Neuronal stem cell (in vitro differentiated cells): ENCODE measurements at regions not wholly inside any gene's neighbourhood (a gene's known extent, or its start where the extent isn't known, plus 50 kb on each side); places are given as distances from the start of the nearest gene placed in this dataset.

Source experiments
- DNase-seq: peaks from one replicate; pipeline ENCODE4 v3.0.0-alpha.2; 2013; ENCODE audit warnings: low spot score
- H2AFZ ChIP-seq: one replicate; pipeline ENCODE4 v1.6.1; 2013; ENCODE audit warnings: mild to moderate bottlenecking, low read length, inconsistent platforms
- H2AK5ac ChIP-seq: 2 replicates; pipeline ENCODE4 v1.6.1; 2013; ENCODE audit warnings: low read depth, mild to moderate bottlenecking, inconsistent platforms, low read length, moderate library complexity, mixed read lengths
- H2BK120ac ChIP-seq: 2 replicates; pipeline ENCODE4 v1.6.1; 2013; ENCODE audit warnings: low read depth, mild to moderate bottlenecking, inconsistent platforms, low read length, moderate library complexity, mixed read lengths
- H2BK12ac ChIP-seq: one replicate; pipeline ENCODE4 v1.6.1; 2013; ENCODE audit warnings: low read length, inconsistent platforms
- H2BK15ac ChIP-seq: 2 replicates; pipeline ENCODE4 v1.6.1; 2013; ENCODE audit warnings: mild to moderate bottlenecking, low read length, inconsistent platforms, mixed read lengths
- H2BK5ac ChIP-seq: one replicate; pipeline ENCODE4 v1.6.1; 2013; ENCODE audit warnings: inconsistent platforms, mild to moderate bottlenecking, low read length, moderate library complexity
- H3K14ac ChIP-seq: one replicate; pipeline ENCODE4 v1.6.1; 2013; ENCODE audit warnings: low read length, inconsistent platforms
- H3K18ac ChIP-seq: 2 replicates; pipeline ENCODE4 v1.6.1; 2013; ENCODE audit warnings: low read length, inconsistent platforms
- H3K23ac ChIP-seq: 2 replicates; pipeline ENCODE4 v1.6.1; 2013; ENCODE audit warnings: low read depth, mild to moderate bottlenecking, mixed read lengths, low read length, inconsistent platforms; ENCODE audit not compliant: poor library complexity
- H3K27ac ChIP-seq: replicated peaks from 3 replicates; pipeline ENCODE4 v1.5.1; 2013; ENCODE audit warnings: low read length, inconsistent platforms
- H3K27me3 ChIP-seq, 3 experiments: 2 replicates each; pipeline ENCODE4 v1.6.1; 2013; ENCODE audit warnings: low read length in 3 of 3, mild to moderate bottlenecking in 2 of 3, inconsistent platforms in 1 of 3, low read depth in 1 of 3, mixed read lengths in 1 of 3, moderate library complexity in 1 of 3; ENCODE audit not compliant: control insufficient read depth in 3 of 3, insufficient read depth in 3 of 3
- H3K36me3 ChIP-seq, 2 donors: replicated peaks in 1 of 2; 2 replicates each; pipeline ENCODE4 v1.6.1; 2013; ENCODE audit warnings: low read length in 2 of 2; ENCODE audit not compliant: control insufficient read depth in 2 of 2, insufficient read depth in 2 of 2
- H3K4ac ChIP-seq: 2 replicates; pipeline ENCODE4 v1.6.1; 2013; ENCODE audit warnings: inconsistent platforms, mild to moderate bottlenecking, low read length, moderate library complexity
- H3K4me1 ChIP-seq, 2 donors: 1 replicate in 1 of 2; 2 replicates in 1 of 2; pipeline ENCODE4 v1.6.1; 2013; ENCODE audit warnings: low read length in 2 of 2, low read depth in 1 of 2; ENCODE audit not compliant: control insufficient read depth in 2 of 2, insufficient read depth in 1 of 2
- H3K4me2 ChIP-seq: one replicate; pipeline ENCODE4 v1.6.1; 2013; ENCODE audit warnings: mild to moderate bottlenecking, low read length, inconsistent platforms; ENCODE audit not compliant: insufficient read depth, poor library complexity, severe bottlenecking
- H3K4me3 ChIP-seq, 2 donors: 2 replicates each; pipeline ENCODE4 v1.5.1; 2013; ENCODE audit warnings: low read length in 2 of 2, mild to moderate bottlenecking in 2 of 2, inconsistent platforms in 1 of 2, moderate library complexity in 1 of 2
- H3K79me1 ChIP-seq: one replicate; pipeline ENCODE4 v1.6.1; 2013; ENCODE audit warnings: low read depth, mild to moderate bottlenecking, inconsistent platforms, low read length, moderate library complexity
- H3K9ac ChIP-seq: one replicate; pipeline ENCODE4 v1.6.1; 2013; ENCODE audit warnings: mild to moderate bottlenecking, low read depth, low read length, inconsistent platforms; ENCODE audit not compliant: poor library complexity
- H3K9me3 ChIP-seq, 2 donors: replicated peaks in 1 of 2; 2 replicates each; pipeline versions ENCODE3 to v1.6.1; 2013; ENCODE audit warnings: low read length in 2 of 2, mild to moderate bottlenecking in 2 of 2, inconsistent platforms in 1 of 2, low read depth in 1 of 2, mixed read lengths in 1 of 2, moderate library complexity in 1 of 2; ENCODE audit not compliant: control insufficient read depth in 2 of 2, insufficient read depth in 1 of 2
- H4K8ac ChIP-seq: one replicate; pipeline ENCODE4 v1.6.1; 2013; ENCODE audit warnings: low read depth, mild to moderate bottlenecking, inconsistent platforms, low read length, moderate library complexity
- H4K91ac ChIP-seq: one replicate; pipeline ENCODE4 v1.6.1; 2013; ENCODE audit warnings: low read length, low read depth, mild to moderate bottlenecking, inconsistent platforms; ENCODE audit not compliant: poor library complexity
- WGBS, 2 donors: extraction: QIAGEN DNeasy Blood & Tissue Kit; methylation state at CpG; one replicate each; pipeline ENCODE4 v1.1.7; 2013; ENCODE audit warnings: missing lambda C conversion rate in 2 of 2, mixed read lengths in 1 of 2; ENCODE audit not compliant: insufficient read length in 2 of 2, insufficient replicate concordance in 1 of 2; ENCODE audit errors: extremely low coverage in 2 of 2; 5-methylcytosine and 5-hydroxymethylcytosine counted together

DNA sequence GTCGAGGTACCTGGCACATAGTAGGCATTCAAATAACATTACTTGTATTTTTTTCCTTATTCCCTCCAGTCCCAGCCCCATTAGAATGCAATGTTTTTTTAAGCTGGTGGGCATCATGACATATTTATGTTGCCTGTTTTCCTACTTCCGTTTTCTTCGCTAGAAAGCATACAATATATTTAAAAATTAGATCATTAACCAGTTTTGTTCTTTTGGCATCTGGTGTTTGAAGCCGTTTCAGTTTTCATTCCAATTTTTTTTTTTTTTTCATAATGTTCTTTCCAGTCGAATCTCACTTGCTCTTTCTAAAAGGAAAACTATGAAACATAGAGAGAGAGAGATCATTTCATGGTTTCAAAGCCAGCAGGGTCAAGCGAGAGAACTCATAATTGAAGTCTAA, 228.3 kb upstream of the C9orf72 start:
- no peaks in the 10 kb centered on the region for H3K4me1 ChIP-seq
- H2BK12ac ChIP-seq = no peak overlapping the region
- H2BK15ac ChIP-seq = no peak overlapping the region
- H4K91ac ChIP-seq = no peak overlapping the region
- no peak overlapping the region for H3K9ac ChIP-seq
- no peak overlapping the region for H3K23ac ChIP-seq
- no peaks in the 10 kb centered on the region for H3K9me3 ChIP-seq
- no peak overlapping the region for H3K4me3 ChIP-seq
- H3K27ac ChIP-seq = no peak overlapping the region
- no peaks in the 10 kb centered on the region for H3K27me3 ChIP-seq
- no peak overlapping the region for H3K18ac ChIP-seq
- H3K36me3 ChIP-seq = no peaks in the 10 kb centered on the region
- H2BK120ac ChIP-seq = no peak overlapping the region
- no peak overlapping the region for H4K8ac ChIP-seq
- no peaks in the 10 kb centered on the region for H3K79me1 ChIP-seq
- H2AK5ac ChIP-seq = no peak overlapping the region
- H2AFZ ChIP-seq = no peak overlapping the region
- H3K14ac ChIP-seq = no peak overlapping the region
- H3K4ac ChIP-seq = no peak overlapping the region
- no peak overlapping the region for H2BK5ac ChIP-seq
- WGBS, 2 donors = no CpG with 5 or more reads among the region's 6 CpGs
- DNase-seq = no peak
- H3K4me2 ChIP-seq = no peak overlapping the region

DNA sequence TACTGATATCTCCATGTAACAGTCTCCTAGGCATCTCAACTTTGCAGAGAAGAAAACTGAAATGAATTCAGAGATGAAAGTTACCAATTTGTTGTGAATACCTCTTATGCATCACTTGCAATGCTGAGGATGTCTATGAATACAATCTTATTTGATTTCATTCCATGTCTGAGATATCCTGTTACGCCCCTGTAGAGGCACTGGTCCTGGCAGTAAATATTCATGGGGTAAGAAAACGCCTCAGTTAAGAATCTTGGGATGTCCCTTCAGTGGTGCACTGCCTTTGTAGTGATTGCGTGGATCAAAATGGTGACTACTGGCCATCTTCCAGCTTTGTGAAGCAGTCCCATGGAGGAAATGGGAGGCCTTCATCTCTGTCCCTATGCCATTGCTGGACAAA, 229.1 kb upstream of the C9orf72 start:
- Histone ChIP-seq H3K4ac (no peak overlapping the region), H2AFZ (no peak overlapping the region), H2BK5ac (no peak overlapping the region), H2BK15ac (no peak overlapping the region), H3K27ac (no peak overlapping the region), H4K91ac (no peak overlapping the region), H3K9me3 (no peaks in the 10 kb centered on the region), H2BK12ac (no peak overlapping the region), H3K79me1 (no peaks in the 10 kb centered on the region), H3K14ac (no peak overlapping the region), H3K9ac (no peak overlapping the region), H3K23ac (no peak overlapping the region), H2AK5ac (no peak overlapping the region), H3K18ac (no peak overlapping the region), H3K4me3 (no peak overlapping the region), H2BK120ac (no peak overlapping the region), H4K8ac (no peak overlapping the region), H3K4me2 (no peak overlapping the region), H3K36me3 (no peaks in the 10 kb centered on the region), H3K4me1 (no peaks in the 10 kb centered on the region), H3K27me3 (no peaks in the 10 kb centered on the region)
- DNase-seq = no peak
- no CpG with 5 or more reads among the region's 3 CpGs for WGBS, 2 donors

DNA sequence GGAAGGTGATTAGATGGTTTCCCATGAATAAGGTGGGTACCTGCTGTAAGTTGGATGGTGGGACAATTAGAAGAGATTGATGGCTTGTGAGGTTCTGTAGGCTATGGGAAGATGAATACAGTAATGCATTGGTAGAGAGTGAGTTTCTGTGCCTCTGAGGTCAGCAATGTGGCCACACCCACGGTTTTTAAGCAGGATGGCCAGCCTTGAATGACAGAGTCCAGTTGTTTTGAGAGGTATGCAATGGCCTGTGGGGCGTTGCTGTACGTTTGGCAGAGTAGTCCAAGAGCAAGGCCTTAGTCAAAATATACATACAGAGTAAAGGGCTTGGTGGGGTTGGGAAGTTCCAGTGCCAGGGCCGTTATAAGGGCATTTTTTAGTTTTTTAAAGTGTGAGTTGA, 235.6 kb upstream of the C9orf72 start:
- no peak overlapping the region for H2AFZ ChIP-seq
- no peaks in the 10 kb centered on the region for H3K27me3 ChIP-seq
- WGBS, 2 donors = no CpG with 5 or more reads among the region's 4 CpGs
- DNase-seq = no peak
- H2AK5ac ChIP-seq = no peak overlapping the region
- H3K9me3 ChIP-seq = peaks cover 0 to 3% of the 10 kb centered on the region in 2 donors
- H2BK120ac ChIP-seq = no peak overlapping the region
- H3K4me1 ChIP-seq = no peaks in the 10 kb centered on the region
- no peak overlapping the region for H3K4me3 ChIP-seq
- H3K14ac ChIP-seq = no peak overlapping the region
- H3K23ac ChIP-seq = no peak overlapping the region
- no peak overlapping the region for H3K4ac ChIP-seq
- H4K91ac ChIP-seq = no peak overlapping the region
- no peak overlapping the region for H4K8ac ChIP-seq
- no peaks in the 10 kb centered on the region for H3K36me3 ChIP-seq
- H2BK5ac ChIP-seq = no peak overlapping the region
- H2BK15ac ChIP-seq = no peak overlapping the region
- H3K18ac ChIP-seq = no peak overlapping the region
- H2BK12ac ChIP-seq = no peak overlapping the region
- no peak overlapping the region for H3K27ac ChIP-seq
- no peak overlapping the region for H3K9ac ChIP-seq
- H3K79me1 ChIP-seq = no peaks in the 10 kb centered on the region
- no peak overlapping the region for H3K4me2 ChIP-seq

DNA sequence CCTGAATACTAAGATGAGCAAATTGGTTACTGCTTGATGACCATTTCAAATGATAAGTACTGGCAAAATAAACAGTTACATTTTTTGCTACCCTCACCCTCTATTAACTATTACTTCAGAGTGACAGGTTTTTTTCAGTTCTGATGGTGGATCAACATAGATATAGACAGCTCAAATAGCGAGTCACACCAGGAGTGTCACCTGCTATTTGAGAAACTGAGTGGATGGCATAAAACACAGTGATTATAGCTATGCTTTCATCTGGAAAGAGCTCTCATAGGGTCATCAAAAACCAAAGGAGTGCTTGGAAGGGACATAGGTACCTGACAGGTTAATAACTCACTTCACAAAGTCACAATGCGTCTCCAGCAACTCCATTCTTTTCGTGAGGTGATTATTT, 244.5 kb upstream of the C9orf72 start:
- H3K36me3 ChIP-seq = no peaks in the 10 kb centered on the region
- no peak overlapping the region for H2BK15ac ChIP-seq
- no peak overlapping the region for H4K91ac ChIP-seq
- no peaks in the 10 kb centered on the region for H3K9me3 ChIP-seq
- WGBS, 2 donors = no CpG with 5 or more reads among the region's 3 CpGs
- H3K23ac ChIP-seq = no peak overlapping the region
- no peak for DNase-seq
- no peak overlapping the region for H2AFZ ChIP-seq
- no peak overlapping the region for H3K18ac ChIP-seq
- H4K8ac ChIP-seq = no peak overlapping the region
- H2BK120ac ChIP-seq = no peak overlapping the region
- H3K27me3 ChIP-seq = no peaks in the 10 kb centered on the region
- no peak overlapping the region for H3K14ac ChIP-seq
- H3K4ac ChIP-seq = no peak overlapping the region
- no peak overlapping the region for H2BK5ac ChIP-seq
- no peak overlapping the region for H3K4me3 ChIP-seq
- no peak overlapping the region for H3K9ac ChIP-seq
- no peaks in the 10 kb centered on the region for H3K79me1 ChIP-seq
- H2AK5ac ChIP-seq = no peak overlapping the region
- no peak overlapping the region for H2BK12ac ChIP-seq
- H3K4me1 ChIP-seq = peaks cover 0 to 5% of the 10 kb centered on the region in 2 donors
- H3K27ac ChIP-seq = no peak overlapping the region
- no peak overlapping the region for H3K4me2 ChIP-seq
